HG03378 (cell line): ENCODE measurements at regions not wholly inside any gene's neighbourhood (a gene's known extent, or its start where the extent isn't known, plus 50 kb on each side); places are given as distances from the start of the nearest gene placed in this dataset.

ENCODE experiments used
- ATAC-seq: cut with Tn5 transposase; IDR thresholded peaks from one replicate; pipeline ENCODE4 v1.9.1; 2021; ENCODE audit warnings: mild to moderate bottlenecking, moderate library complexity; ENCODE audit not compliant: unreplicated experiment

GRCh38 chr4:36921476-36922216, 322.9 kb upstream of the NWD2 start:
- ATAC-seq: no peak

- no peak for ATAC-seq
Measured at GRCh38 chr4:36930562-36931111, 313.9 kb upstream of the NWD2 start.

- no peak for ATAC-seq
Measured at GRCh38 chr4:36944232-36944631, 300.3 kb upstream of the NWD2 start.

- no peak for ATAC-seq
Measured at GRCh38 chr4:36961420-36961819, 283.1 kb upstream of the NWD2 start.

GRCh38 chr4:36966756-36967460, 277.6 kb upstream of the NWD2 start:
- ATAC-seq: no peak

- ATAC-seq: no peak
Measured at GRCh38 chr4:36979533-36979932, 265.0 kb upstream of the NWD2 start.

GRCh38 chr4:36990128-36990872, 254.2 kb upstream of the NWD2 start:
- ATAC-seq: peak; percentile 90

DNA sequence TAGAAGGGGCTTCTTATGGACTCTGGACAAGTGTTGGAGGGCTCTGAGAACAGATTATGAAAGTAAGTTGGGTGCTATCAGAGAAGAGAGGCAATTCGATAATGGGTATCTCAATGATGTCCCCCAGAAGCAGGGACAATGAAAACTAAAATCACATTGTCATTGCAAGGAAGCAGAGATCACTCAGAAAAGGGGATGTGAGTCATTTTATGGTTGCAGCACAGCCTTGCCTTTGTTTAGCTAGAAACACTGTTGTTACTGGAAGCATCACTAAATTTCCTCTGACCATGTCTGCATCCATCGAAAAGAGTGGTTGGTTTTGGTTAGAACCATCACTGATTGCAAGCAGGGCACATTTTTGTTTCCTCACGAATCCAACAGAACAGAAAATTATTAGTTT, 246.8 kb upstream of the NWD2 start:
- peak; percentile 49 for ATAC-seq

- no peak for ATAC-seq
Measured at GRCh38 chr4:37000281-37000680, 244.3 kb upstream of the NWD2 start.

- ATAC-seq: no peak
Measured at GRCh38 chr4:37001688-37002436, 242.7 kb upstream of the NWD2 start.

GRCh38 chr4:37002625-37003024, 241.9 kb upstream of the NWD2 start:
- no peak for ATAC-seq

DNA sequence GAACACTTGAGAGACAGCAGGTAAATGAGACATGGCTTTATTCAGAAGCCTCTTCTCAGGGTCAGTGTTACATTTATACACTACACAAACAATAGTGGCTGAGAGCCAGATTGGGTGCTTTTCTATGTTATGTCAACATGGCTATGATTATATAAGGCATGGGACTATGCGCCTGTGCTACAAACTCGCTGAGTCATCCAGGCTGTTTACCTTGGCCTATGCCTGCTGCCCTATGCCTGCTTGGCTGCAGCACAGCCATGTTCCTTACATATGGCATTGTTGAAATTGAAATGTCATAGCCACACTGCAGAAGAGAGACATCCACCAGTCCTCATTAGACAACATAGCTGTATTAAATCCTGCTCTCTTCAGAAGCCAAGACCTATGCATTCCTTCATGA, 236.3 kb upstream of the NWD2 start:
- ATAC-seq: no peak

GRCh38 chr4:37014584-37014983, 230.0 kb upstream of the NWD2 start:
- ATAC-seq: no peak

- no peak for ATAC-seq
Measured at GRCh38 chr4:37015391-37015790, 229.2 kb upstream of the NWD2 start.

- no peak for ATAC-seq
Measured at GRCh38 chr4:37023504-37023903, 221.0 kb upstream of the NWD2 start.

DNA sequence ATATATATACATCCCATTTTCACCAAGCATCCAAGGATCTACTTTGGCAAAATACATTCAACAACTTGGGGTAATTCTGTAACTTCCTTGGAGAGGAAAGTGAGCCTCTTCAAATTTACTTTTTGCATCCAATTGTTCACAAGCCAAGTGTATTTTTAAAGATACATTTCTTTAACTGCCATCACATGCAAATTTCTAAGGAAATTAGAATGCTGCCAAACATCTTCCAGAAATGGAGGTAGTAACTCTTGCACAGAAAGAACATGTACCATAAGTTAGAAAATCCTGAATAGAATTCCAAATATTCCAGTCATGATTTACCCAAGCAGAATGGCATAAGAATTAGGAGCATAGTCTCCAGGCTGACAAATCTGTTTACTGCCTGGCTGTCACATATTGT, 220.5 kb upstream of the NWD2 start:
- no peak for ATAC-seq

- ATAC-seq: no peak
Measured at GRCh38 chr4:37040816-37041215, 203.7 kb upstream of the NWD2 start.

DNA sequence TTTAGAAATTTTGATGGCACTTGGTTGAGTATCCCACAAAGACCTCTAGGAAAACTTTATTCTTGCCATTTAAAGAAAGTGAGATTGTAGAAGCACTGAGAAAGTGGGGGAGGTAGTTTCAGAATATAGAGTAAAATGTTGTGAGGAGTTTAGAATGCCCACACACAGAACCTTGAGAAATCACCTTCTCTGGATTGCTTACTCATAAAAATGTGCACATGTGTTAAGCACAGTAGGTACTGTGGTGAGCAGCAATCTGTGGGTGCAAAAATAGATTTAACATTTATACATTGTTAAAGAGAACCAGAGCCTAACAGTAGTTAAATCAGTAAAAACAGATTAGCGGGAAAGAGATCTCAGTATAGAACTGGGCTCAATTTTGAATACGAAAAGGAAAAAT, 201.2 kb upstream of the NWD2 start:
- ATAC-seq: no peak

DNA sequence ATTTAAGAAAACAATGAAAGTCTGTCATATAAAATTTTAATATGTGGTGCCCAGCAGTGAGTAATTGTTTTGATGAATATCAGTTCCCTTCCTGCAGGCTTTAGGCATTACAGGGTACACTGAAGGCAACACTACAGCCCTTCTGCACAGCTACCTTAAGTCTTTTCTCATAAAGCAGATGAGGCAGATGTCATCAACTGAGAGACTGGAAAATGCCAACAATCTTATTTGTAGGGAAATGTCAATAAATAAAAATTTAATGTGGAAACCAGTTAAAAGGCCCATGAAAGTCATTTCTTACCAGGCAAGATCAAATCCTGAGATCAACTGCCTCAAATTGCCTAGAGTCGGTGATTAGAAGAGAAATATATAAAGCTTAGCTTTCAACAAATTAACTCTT, 193.4 kb upstream of the NWD2 start:
- ATAC-seq: no peak

DNA sequence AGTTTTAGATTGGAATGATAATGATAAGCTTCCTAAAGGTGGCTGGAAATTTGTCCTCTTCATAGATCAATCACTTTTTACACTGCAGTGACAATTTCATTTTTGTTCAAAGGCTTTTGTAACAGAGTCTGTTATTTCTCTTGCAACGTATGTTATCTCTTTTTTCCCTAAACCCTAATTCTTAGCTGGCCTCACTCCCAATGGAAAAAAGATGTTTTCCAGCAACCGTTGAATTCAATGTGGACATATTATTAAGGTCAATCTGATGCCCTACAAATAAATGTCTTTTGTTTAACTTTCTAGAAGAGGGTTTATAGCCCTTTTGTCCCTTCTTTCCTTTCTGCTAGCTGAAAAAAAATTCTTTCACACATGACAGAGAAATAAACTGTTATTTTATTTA, 192.7 kb upstream of the NWD2 start:
- no peak for ATAC-seq

GRCh38 chr4:37054531-37055077, 189.9 kb upstream of the NWD2 start:
- no peak for ATAC-seq
